A549 (cell line): ENCODE measurements at regions not wholly inside any gene's neighbourhood (a gene's known extent, or its start where the extent isn't known, plus 50 kb on each side); places are given as distances from the start of the nearest gene placed in this dataset.
A peak's percentile ranks its signal among the peaks of the same experiment; 100 is the strongest.

Experiments used
- ATAC-seq, 2 experiments: fragments of 200-7000 bp in 1 of 2; fragments of >200 bp in 1 of 2; cut with Nextera tagmentation in 1 of 2; cut with Tn5 transposase in 1 of 2; 3 replicates each; pipeline versions ENCODE4 v1.8.0 to v1.9.1; 2018 to 2020; ENCODE audit warnings: mild to moderate bottlenecking in 1 of 2, moderate library complexity in 1 of 2
- CTCF ChIA-PET: fragments of 300-600 bp; sonication (Branson Sonifier 250); formaldehyde crosslinking; extraction: SDS; loops from one replicate; lab custom pipeline; 2021; ENCODE audit warnings: antibody characterized with exemption, inconsistent platforms; lab: Yijun Ruan, JAX
- POLR2A ChIA-PET: fragments of 350-600 bp; formaldehyde crosslinking; extraction: SDS; loops from one replicate; lab custom pipeline; 2021; ENCODE audit warnings: antibody characterized with exemption, inconsistent platforms; lab: Yijun Ruan, JAX
- DNase-seq, 2 experiments: peaks; one replicate each; pipeline versions ENCODE4 v3.0.0 to v3.0.0-alpha.2; 2011 to 2016; ENCODE audit warnings: low read depth in 1 of 2, low spot score in 1 of 2
- FAIRE-seq: peaks from 2 replicates; lab custom pipeline; 2011; peaks lifted over from hg19 to GRCh38; lab: Jason Lieb, UNC
- H3K27ac ChIP-seq, 2 experiments: fragments of >200 bp; sonication (Bioruptor Twin); formaldehyde crosslinking; 3 replicates each; pipeline ENCODE4 v1.5.1; 2016 to 2017
- H3K4me1 ChIP-seq: fragments of >200 bp; sonication (Bioruptor Twin); formaldehyde crosslinking; 3 replicates; pipeline ENCODE4 v1.6.1; 2016
- H3K4me2 ChIP-seq: fragments of >200 bp; sonication (Bioruptor Twin); formaldehyde crosslinking; 3 replicates; pipeline ENCODE4 v1.6.1; 2016
- H3K4me3 ChIP-seq: fragments of >200 bp; sonication (Bioruptor Twin); formaldehyde crosslinking; 3 replicates; pipeline ENCODE4 v1.5.1; 2016
- H3K9me3 ChIP-seq: fragments of >200 bp; sonication (Bioruptor Twin); formaldehyde crosslinking; 3 replicates; pipeline ENCODE4 v1.6.1; 2016
- BCL3 ChIP-seq: fragments of >200 bp; sonication (Bioruptor Twin); formaldehyde crosslinking; IDR thresholded peaks from 3 replicates; pipeline ENCODE4 v1.6.1; 2016
- BHLHE40 ChIP-seq: IDR thresholded peaks from 2 replicates; pipeline ENCODE4 v1.6.1; 2012; ENCODE audit warnings: low read depth, low read length, inconsistent platforms
- CHD2 ChIP-seq: fragments of 150-350 bp; IDR thresholded peaks from 2 replicates; pipeline ENCODE4 v1.6.1; 2014; ENCODE audit warnings: low read length; ENCODE audit not compliant: partially characterized antibody
- CTCF ChIP-seq: fragments of >200 bp; sonication (Bioruptor Twin); formaldehyde crosslinking; IDR thresholded peaks from 3 replicates; pipeline ENCODE4 v1.5.1; 2016
- EHMT2 ChIP-seq: fragments of 200-600 bp; sonication (generic); IDR thresholded peaks from 2 replicates; pipeline ENCODE4 v1.6.1; 2016; ENCODE audit warnings: antibody characterized with exemption, low read depth, mild to moderate bottlenecking, moderate library complexity
- ESRRA ChIP-seq: fragments of 150-350 bp; IDR thresholded peaks from 2 replicates; pipeline ENCODE4 v1.6.1; 2014; ENCODE audit warnings: mild to moderate bottlenecking, low read length, borderline replicate concordance
- FOSB ChIP-seq: fragments of 250-450 bp; sonication (Bioruptor Pico); IDR thresholded peaks from 2 replicates; pipeline ENCODE4 v1.5.0; 2020; ENCODE audit warnings: mild to moderate bottlenecking, moderate library complexity
- HDAC2 ChIP-seq: fragments of 200-600 bp; sonication (generic); IDR thresholded peaks from 2 replicates; pipeline ENCODE4 v1.6.1; 2016
- HES2 ChIP-seq: fragments of >200 bp; sonication (Bioruptor Twin); formaldehyde crosslinking; IDR thresholded peaks from 2 replicates; pipeline ENCODE4 v1.6.1; 2016
- HOXB13 ChIP-seq: fragments of 250-450 bp; sonication (Bioruptor Pico); IDR thresholded peaks from 2 replicates; pipeline ENCODE4 v1.5.0; 2020; ENCODE audit warnings: low read depth, mild to moderate bottlenecking, moderate library complexity
- JUNB ChIP-seq: fragments of >200 bp; sonication (Bioruptor Twin); formaldehyde crosslinking; IDR thresholded peaks from 2 replicates; pipeline ENCODE4 v1.6.1; 2016
- MAFK ChIP-seq: fragments of 450-650 bp; IDR thresholded peaks from 2 replicates; pipeline ENCODE4 v1.6.1; 2014; ENCODE audit not compliant: partially characterized antibody
- MAX ChIP-seq: IDR thresholded peaks from 2 replicates; pipeline ENCODE4 v1.6.1; 2012
- MYC ChIP-seq: IDR thresholded peaks from 2 replicates; pipeline ENCODE4 v1.6.1; 2012; ENCODE audit warnings: mild to moderate bottlenecking, inconsistent platforms, low read length, improper control_type of control experiment, borderline replicate concordance
- RAD21 ChIP-seq, 2 experiments: fragments of >200 bp in 1 of 2; sonication (Bioruptor Twin) in 1 of 2; formaldehyde crosslinking in 1 of 2; IDR thresholded peaks in 1 of 2; conservative IDR thresholded peaks in 1 of 2; 2 replicates in 1 of 2; 3 replicates in 1 of 2; pipeline ENCODE4 v1.6.1; 2012 to 2018; ENCODE audit warnings: inconsistent platforms in 1 of 2
- RFX5 ChIP-seq: fragments of 450-650 bp; IDR thresholded peaks from 2 replicates; pipeline ENCODE4 v1.7.1; 2014; ENCODE audit warnings: antibody characterized with exemption, mild to moderate bottlenecking, moderate library complexity
- SMC3 ChIP-seq: fragments of >200 bp; sonication (Bioruptor Twin); formaldehyde crosslinking; IDR thresholded peaks from 3 replicates; pipeline ENCODE4 v1.6.1; 2018; ENCODE audit warnings: inconsistent platforms
- ZC3H11A ChIP-seq: fragments of 450-650 bp; IDR thresholded peaks from 2 replicates; pipeline ENCODE4 v1.6.1; 2014; ENCODE audit warnings: antibody characterized with exemption, mild to moderate bottlenecking
- ZFP36 ChIP-seq: fragments of 450-650 bp; IDR thresholded peaks from 2 replicates; pipeline ENCODE4 v1.6.1; 2014; ENCODE audit warnings: borderline replicate concordance; ENCODE audit not compliant: partially characterized antibody
- WGBS: methylation state at CpG from one replicate; pipeline ENCODE4 v1.1.6; 2017; ENCODE audit errors: missing lambda C conversion rate; 5-methylcytosine and 5-hydroxymethylcytosine counted together

- Histone ChIP-seq H3K4me1 (no peaks in the 10 kb centered on the region), H3K4me3 (no peak overlapping the region), H3K9me3 (no peaks in the 10 kb centered on the region), H3K27ac (no peak overlapping the region), H3K4me2 (no peak overlapping the region)
- TF ChIP-seq JUNB (no peak), ZC3H11A (no peak), MAX (no peak), ESRRA (no peak), CTCF (no peak), EHMT2 (no peak), ZFP36 (no peak), HES2 (no peak), FOSB (CRISPR knock-in tag) (no peak), MYC (no peak), HDAC2 (no peak), CHD2 (no peak)
- ATAC-seq (no peak; a peak in 1 of 6 replicates), DNase-seq (no peak), FAIRE-seq (peak; percentile 97)
- WGBS: 48% methylated on average over 8 of the region's 8 CpGs
- CTCF ChIA-PET: interaction anchor here (0.6 to 10.5 kb wide), 16 partner anchors 13 to 748 kb away, joined by 3 to 113 read pairs (median 4); no protein-coding TSS in a partner anchor
- POLR2A ChIA-PET: no interaction called here
Measured at GRCh38 chr19:34118879-34119748, 53.2 kb upstream of the LSM14A start.

- POLR2A ChIA-PET: no interaction called here
- no peak for DNase-seq
- 54% methylated on average over 11 of the region's 11 CpGs for WGBS
Measured at GRCh38 chr19:34120141-34120540, 52.2 kb upstream of the LSM14A start.

GRCh38 chr19:34120846-34121639, 51.3 kb upstream of the LSM14A start:
- FAIRE-seq (peak; percentile 100), DNase-seq (peak; percentile 77 to 87), ATAC-seq (peak; percentile 70 to 83; a peak in 5 of 6 replicates)
- no peaks in the 10 kb centered on the region for H3K4me1 ChIP-seq
- H3K27ac ChIP-seq: no peak overlapping the region
- 38% methylated on average over 8 of the region's 8 CpGs for WGBS
- no peaks in the 10 kb centered on the region for H3K9me3 ChIP-seq
- CTCF ChIA-PET: interaction anchor here (0.6 to 10.5 kb wide), 21 partner anchors 10 to 343 kb away, joined by 3 to 113 read pairs (median 4); no protein-coding TSS in a partner anchor
- H3K4me2 ChIP-seq: no peak overlapping the region
- H3K4me3 ChIP-seq: no peak overlapping the region
- POLR2A ChIA-PET: no interaction called here
- peak; percentile 83 for TF ChIP-seq SMC3
- TF ChIP-seq MAFK: peak; percentile 70
- no peak for TF ChIP-seq HOXB13 (CRISPR knock-in tag)
- peak; percentile 85 for TF ChIP-seq CTCF
- TF ChIP-seq RAD21 (conservative IDR thresholded peaks at IDR 0.05 in 1 of 2, IDR thresholded peaks at IDR 0.05 in 1 of 2): peak; percentile 66 to 84

More at GRCh38 chr19:34120141-34120540, 52.2 kb upstream of the LSM14A start:
- FAIRE-seq (no peak), ATAC-seq (no peak)
- H3K9me3 ChIP-seq: no peaks in the 10 kb centered on the region
- no peak overlapping the region for H3K4me2 ChIP-seq
- TF ChIP-seq RFX5 (no peak), BCL3 (no peak), BHLHE40 (no peak), ZC3H11A (no peak)
- H3K4me1 ChIP-seq: no peaks in the 10 kb centered on the region
- H3K27ac ChIP-seq: no peak overlapping the region
- H3K4me3 ChIP-seq: no peak overlapping the region
- CTCF ChIA-PET: interaction anchor here (0.6 to 10.5 kb wide), 16 partner anchors 14 to 592 kb away, joined by 3 to 113 read pairs (median 4); no protein-coding TSS in a partner anchor
